ENCODE measurements at regions not wholly inside any gene's neighbourhood (a gene's known extent, or its start where the extent isn't known, plus 50 kb on each side); places are given as distances from the start of the nearest gene placed in this dataset.

- no peak for TF ChIP-seq POLR2A (IDR thresholded peaks at IDR 0.05)
- TF ChIP-seq, protein P1, sequence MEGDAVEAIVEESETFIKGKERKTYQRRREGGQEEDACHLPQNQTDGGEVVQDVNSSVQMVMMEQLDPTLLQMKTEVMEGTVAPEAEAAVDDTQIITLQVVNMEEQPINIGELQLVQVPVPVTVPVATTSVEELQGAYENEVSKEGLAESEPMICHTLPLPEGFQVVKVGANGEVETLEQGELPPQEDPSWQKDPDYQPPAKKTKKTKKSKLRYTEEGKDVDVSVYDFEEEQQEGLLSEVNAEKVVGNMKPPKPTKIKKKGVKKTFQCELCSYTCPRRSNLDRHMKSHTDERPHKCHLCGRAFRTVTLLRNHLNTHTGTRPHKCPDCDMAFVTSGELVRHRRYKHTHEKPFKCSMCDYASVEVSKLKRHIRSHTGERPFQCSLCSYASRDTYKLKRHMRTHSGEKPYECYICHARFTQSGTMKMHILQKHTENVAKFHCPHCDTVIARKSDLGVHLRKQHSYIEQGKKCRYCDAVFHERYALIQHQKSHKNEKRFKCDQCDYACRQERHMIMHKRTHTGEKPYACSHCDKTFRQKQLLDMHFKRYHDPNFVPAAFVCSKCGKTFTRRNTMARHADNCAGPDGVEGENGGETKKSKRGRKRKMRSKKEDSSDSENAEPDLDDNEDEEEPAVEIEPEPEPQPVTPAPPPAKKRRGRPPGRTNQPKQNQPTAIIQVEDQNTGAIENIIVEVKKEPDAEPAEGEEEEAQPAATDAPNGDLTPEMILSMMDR (IDR thresholded peaks at IDR 0.05): no peak
Measured at GRCh38 chr2:51760441-51760840, 728.5 kb upstream of the NRXN1 start.
